ENCODE measurements at regions not wholly inside any gene's neighbourhood (a gene's known extent, or its start where the extent isn't known, plus 50 kb on each side); places are given as distances from the start of the nearest gene placed in this dataset.

DNA sequence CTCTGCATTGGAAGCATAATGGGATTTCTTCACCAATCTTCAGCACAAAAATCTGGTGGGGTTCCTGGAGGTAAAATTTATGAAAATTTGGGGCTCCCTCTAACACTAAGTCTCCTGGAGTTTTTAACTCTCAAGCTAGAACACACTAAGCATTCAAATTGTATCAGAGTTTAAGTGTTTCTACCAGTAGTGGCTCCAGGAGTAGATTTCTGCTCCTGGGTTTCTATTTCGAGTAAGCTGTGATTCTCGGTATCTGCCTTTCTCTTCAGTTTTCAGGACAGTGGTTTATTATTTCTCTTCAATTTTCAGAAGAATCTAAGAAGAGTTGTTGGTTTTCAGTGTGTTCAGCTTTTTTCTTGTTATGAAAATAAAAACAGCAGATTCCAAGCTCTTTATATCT, 566.4 kb upstream of the KCND2 start:
- H3F3A ChIP-seq (ENCODE audit: insufficient read depth, low read length, poor library complexity, severe bottlenecking), result no peaks in the 10 kb centered on the region
- H3K27ac ChIP-seq (ENCODE audit: low read length), result no peak overlapping the region
- H3K9me3 ChIP-seq (ENCODE audit: low read length), result no peaks in the 10 kb centered on the region
- H3K4me2 ChIP-seq (ENCODE audit: low read length), result no peak overlapping the region
- no peak for TF ChIP-seq SMC3 (conservative IDR thresholded peaks at IDR 0.05; ENCODE audit: poor library complexity)
- TF ChIP-seq TAF1 (IDR thresholded peaks at IDR 0.05; ENCODE audit: low read depth), result no peak
- TF ChIP-seq POLR2AphosphoS5 (IDR thresholded peaks at IDR 0.05), result no peak
- TF ChIP-seq MXI1 (conservative IDR thresholded peaks at IDR 0.05; ENCODE audit: poor library complexity, severe bottlenecking), result no peak
- no peak for TF ChIP-seq EZH2 (IDR thresholded peaks at IDR 0.05; ENCODE audit: borderline replicate concordance, insufficient read depth, low read length, poor library complexity, severe bottlenecking)
- no peak for TF ChIP-seq EP300 (conservative IDR thresholded peaks at IDR 0.05; ENCODE audit: poor library complexity, severe bottlenecking)
- TF ChIP-seq, protein P1, sequence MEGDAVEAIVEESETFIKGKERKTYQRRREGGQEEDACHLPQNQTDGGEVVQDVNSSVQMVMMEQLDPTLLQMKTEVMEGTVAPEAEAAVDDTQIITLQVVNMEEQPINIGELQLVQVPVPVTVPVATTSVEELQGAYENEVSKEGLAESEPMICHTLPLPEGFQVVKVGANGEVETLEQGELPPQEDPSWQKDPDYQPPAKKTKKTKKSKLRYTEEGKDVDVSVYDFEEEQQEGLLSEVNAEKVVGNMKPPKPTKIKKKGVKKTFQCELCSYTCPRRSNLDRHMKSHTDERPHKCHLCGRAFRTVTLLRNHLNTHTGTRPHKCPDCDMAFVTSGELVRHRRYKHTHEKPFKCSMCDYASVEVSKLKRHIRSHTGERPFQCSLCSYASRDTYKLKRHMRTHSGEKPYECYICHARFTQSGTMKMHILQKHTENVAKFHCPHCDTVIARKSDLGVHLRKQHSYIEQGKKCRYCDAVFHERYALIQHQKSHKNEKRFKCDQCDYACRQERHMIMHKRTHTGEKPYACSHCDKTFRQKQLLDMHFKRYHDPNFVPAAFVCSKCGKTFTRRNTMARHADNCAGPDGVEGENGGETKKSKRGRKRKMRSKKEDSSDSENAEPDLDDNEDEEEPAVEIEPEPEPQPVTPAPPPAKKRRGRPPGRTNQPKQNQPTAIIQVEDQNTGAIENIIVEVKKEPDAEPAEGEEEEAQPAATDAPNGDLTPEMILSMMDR (IDR thresholded peaks at IDR 0.05; ENCODE audit: poor library complexity, severe bottlenecking), result no peak
- TF ChIP-seq, protein P2, sequence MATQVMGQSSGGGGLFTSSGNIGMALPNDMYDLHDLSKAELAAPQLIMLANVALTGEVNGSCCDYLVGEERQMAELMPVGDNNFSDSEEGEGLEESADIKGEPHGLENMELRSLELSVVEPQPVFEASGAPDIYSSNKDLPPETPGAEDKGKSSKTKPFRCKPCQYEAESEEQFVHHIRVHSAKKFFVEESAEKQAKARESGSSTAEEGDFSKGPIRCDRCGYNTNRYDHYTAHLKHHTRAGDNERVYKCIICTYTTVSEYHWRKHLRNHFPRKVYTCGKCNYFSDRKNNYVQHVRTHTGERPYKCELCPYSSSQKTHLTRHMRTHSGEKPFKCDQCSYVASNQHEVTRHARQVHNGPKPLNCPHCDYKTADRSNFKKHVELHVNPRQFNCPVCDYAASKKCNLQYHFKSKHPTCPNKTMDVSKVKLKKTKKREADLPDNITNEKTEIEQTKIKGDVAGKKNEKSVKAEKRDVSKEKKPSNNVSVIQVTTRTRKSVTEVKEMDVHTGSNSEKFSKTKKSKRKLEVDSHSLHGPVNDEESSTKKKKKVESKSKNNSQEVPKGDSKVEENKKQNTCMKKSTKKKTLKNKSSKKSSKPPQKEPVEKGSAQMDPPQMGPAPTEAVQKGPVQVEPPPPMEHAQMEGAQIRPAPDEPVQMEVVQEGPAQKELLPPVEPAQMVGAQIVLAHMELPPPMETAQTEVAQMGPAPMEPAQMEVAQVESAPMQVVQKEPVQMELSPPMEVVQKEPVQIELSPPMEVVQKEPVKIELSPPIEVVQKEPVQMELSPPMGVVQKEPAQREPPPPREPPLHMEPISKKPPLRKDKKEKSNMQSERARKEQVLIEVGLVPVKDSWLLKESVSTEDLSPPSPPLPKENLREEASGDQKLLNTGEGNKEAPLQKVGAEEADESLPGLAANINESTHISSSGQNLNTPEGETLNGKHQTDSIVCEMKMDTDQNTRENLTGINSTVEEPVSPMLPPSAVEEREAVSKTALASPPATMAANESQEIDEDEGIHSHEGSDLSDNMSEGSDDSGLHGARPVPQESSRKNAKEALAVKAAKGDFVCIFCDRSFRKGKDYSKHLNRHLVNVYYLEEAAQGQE (IDR thresholded peaks at IDR 0.05; ENCODE audit: borderline replicate concordance), result no peak
- no peak for TF ChIP-seq RAD21 (conservative IDR thresholded peaks at IDR 0.05)
- H2AFZ ChIP-seq (ENCODE audit: low read depth, low read length), result no peak overlapping the region
- no peaks in the 10 kb centered on the region for H3K79me2 ChIP-seq (replicated peaks; ENCODE audit: insufficient read depth, low read length)
- no peaks in the 10 kb centered on the region for H4K20me1 ChIP-seq (ENCODE audit: insufficient read depth)
- H3K4me3 ChIP-seq (ENCODE audit: low read length), result no peak overlapping the region
- H3K9me2 ChIP-seq (ENCODE audit: insufficient read depth, low read length), result no peaks in the 10 kb centered on the region
- no peaks in the 10 kb centered on the region for H3K27me3 ChIP-seq (ENCODE audit: insufficient read depth, low read depth, low read length)
- H3K9ac ChIP-seq (ENCODE audit: low read length), result no peak overlapping the region
- no peaks in the 10 kb centered on the region for H3K36me3 ChIP-seq (ENCODE audit: insufficient read depth, low read length)

DNA sequence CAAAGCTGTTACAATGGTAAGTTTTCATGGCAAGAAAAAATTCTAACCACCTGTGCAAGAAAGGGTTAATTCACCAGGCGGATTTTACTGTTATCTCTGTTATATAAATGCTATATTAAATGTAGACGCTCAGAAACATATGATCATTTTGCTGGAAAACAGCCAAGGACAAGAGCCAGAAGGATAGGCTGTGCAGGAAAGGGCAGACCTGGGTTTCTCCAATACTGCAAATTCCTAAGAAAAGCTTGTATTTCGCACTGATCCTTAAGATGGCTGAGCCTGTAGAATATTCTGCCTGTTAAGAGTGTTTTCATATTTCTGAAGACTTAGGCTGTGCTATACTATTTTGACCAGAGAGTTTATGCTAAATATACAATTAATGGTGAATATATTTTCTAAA, 564.1 kb upstream of the KCND2 start:
- Histone ChIP-seq H3K9me2 (ENCODE audit: insufficient read depth, low read length) (no peaks in the 10 kb centered on the region), H3K27me3 (ENCODE audit: insufficient read depth, low read depth, low read length) (no peaks in the 10 kb centered on the region), H3K9me3 (ENCODE audit: low read length) (no peaks in the 10 kb centered on the region), H2AFZ (ENCODE audit: low read depth, low read length) (no peak overlapping the region), H3F3A (ENCODE audit: insufficient read depth, low read length, poor library complexity, severe bottlenecking) (no peaks in the 10 kb centered on the region), H3K27ac (ENCODE audit: low read length) (no peak overlapping the region), H3K79me2 (replicated peaks; ENCODE audit: insufficient read depth, low read length) (no peaks in the 10 kb centered on the region), H4K20me1 (ENCODE audit: insufficient read depth) (no peaks in the 10 kb centered on the region), H3K4me2 (ENCODE audit: low read length) (no peak overlapping the region), H3K36me3 (ENCODE audit: insufficient read depth, low read length) (no peaks in the 10 kb centered on the region), H3K9ac (ENCODE audit: low read length) (no peak overlapping the region), H3K4me3 (ENCODE audit: low read length) (no peak overlapping the region)
- no peak for TF ChIP-seq EZH2 (IDR thresholded peaks at IDR 0.05; ENCODE audit: borderline replicate concordance, insufficient read depth, low read length, poor library complexity, severe bottlenecking)
- no peak for TF ChIP-seq TAF1 (IDR thresholded peaks at IDR 0.05; ENCODE audit: low read depth)
- TF ChIP-seq, protein P2 (IDR thresholded peaks at IDR 0.05; ENCODE audit: borderline replicate concordance), result no peak
- no peak for TF ChIP-seq SMC3 (conservative IDR thresholded peaks at IDR 0.05; ENCODE audit: poor library complexity)
- no peak for TF ChIP-seq POLR2AphosphoS5 (IDR thresholded peaks at IDR 0.05)
- no peak for TF ChIP-seq EP300 (conservative IDR thresholded peaks at IDR 0.05; ENCODE audit: poor library complexity, severe bottlenecking)
- no peak for TF ChIP-seq RAD21 (conservative IDR thresholded peaks at IDR 0.05)
- TF ChIP-seq, protein P1 (IDR thresholded peaks at IDR 0.05; ENCODE audit: poor library complexity, severe bottlenecking), result no peak
- no peak for TF ChIP-seq MXI1 (conservative IDR thresholded peaks at IDR 0.05; ENCODE audit: poor library complexity, severe bottlenecking)

Data from neural cell (in vitro differentiated cells).